ENCODE measurements at regions not wholly inside any gene's neighbourhood (a gene's known extent, or its start where the extent isn't known, plus 50 kb on each side); places are given as distances from the start of the nearest gene placed in this dataset.

DNA sequence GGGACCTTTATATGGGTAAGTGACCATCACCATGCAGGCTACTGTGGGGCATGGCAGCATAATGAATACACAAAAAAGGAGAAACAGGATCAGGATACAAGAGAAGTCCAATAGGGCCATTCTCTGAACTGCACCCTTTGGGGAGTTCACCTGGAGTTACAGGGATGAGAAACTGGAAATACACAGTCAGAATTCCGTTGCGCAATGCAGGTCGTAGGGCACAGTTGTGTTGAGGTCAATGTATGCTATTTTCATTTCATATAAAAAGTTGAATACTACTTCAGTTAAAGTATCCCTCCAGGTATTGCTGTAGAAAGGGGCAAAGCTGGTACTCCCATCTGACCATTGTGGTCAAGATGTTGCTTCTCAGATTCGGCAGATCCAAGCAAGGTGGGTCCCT is 471.4 kb downstream of the DMRT2 start:
- no peaks in the 10 kb centered on the region for H3K27me3 Mint-ChIP-seq (ENCODE audit: low read depth)
- H3K4me1 Mint-ChIP-seq = no peaks in the 10 kb centered on the region
- no peaks in the 10 kb centered on the region for H3K36me3 Mint-ChIP-seq (ENCODE audit: low read depth)
- peaks cover 4% of the 10 kb centered on the region for H3K9me3 Mint-ChIP-seq
- TF ChIP-seq, protein P1, sequence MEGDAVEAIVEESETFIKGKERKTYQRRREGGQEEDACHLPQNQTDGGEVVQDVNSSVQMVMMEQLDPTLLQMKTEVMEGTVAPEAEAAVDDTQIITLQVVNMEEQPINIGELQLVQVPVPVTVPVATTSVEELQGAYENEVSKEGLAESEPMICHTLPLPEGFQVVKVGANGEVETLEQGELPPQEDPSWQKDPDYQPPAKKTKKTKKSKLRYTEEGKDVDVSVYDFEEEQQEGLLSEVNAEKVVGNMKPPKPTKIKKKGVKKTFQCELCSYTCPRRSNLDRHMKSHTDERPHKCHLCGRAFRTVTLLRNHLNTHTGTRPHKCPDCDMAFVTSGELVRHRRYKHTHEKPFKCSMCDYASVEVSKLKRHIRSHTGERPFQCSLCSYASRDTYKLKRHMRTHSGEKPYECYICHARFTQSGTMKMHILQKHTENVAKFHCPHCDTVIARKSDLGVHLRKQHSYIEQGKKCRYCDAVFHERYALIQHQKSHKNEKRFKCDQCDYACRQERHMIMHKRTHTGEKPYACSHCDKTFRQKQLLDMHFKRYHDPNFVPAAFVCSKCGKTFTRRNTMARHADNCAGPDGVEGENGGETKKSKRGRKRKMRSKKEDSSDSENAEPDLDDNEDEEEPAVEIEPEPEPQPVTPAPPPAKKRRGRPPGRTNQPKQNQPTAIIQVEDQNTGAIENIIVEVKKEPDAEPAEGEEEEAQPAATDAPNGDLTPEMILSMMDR (IDR thresholded peaks at IDR 0.05; ENCODE audit: unreplicated experiment in 3 of 3) = no peak
- no peak overlapping the region for H3K4me3 Mint-ChIP-seq
- no peak overlapping the region for H3K27ac Mint-ChIP-seq

GRCh38 chr9:1522219-1522767 is 472.1 kb downstream of the DMRT2 start:
- Mint-ChIP-seq H3K4me1 (no peaks in the 10 kb centered on the region), H3K27ac (no peak overlapping the region), H3K36me3 (ENCODE audit: low read depth) (no peaks in the 10 kb centered on the region), H3K4me3 (no peak overlapping the region), H3K9me3 (peaks cover 4% of the 10 kb centered on the region), H3K27me3 (ENCODE audit: low read depth) (no peaks in the 10 kb centered on the region)
- TF ChIP-seq, protein P1 (IDR thresholded peaks at IDR 0.05; ENCODE audit: unreplicated experiment in 3 of 3) = no peak

DNA sequence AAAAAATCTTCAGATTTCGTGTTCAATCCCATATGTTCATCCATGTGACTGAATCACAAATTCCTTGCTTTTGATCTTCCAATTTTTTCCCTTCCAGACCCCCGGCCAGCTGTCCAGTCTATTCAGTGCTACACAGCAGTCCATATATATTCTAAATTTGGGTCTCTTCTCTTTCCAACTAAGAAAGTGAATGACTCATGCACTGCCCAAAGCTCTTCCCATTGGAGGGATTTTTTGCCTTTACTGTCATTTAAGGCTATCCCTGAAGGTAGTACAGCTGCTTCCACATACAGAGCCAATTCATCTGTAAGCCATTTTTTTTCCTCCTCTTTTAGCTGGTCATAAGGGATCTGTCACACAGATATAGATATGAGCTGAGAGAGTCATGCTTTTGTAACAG is 478.3 kb downstream of the DMRT2 start:
- TF ChIP-seq, protein P1 (IDR thresholded peaks at IDR 0.05; ENCODE audit: unreplicated experiment in 3 of 3) = no peak
- Mint-ChIP-seq H3K9me3 (no peaks in the 10 kb centered on the region), H3K4me3 (no peak overlapping the region), H3K27ac (no peak overlapping the region), H3K4me1 (peaks cover 27% of the 10 kb centered on the region), H3K36me3 (ENCODE audit: low read depth) (no peaks in the 10 kb centered on the region), H3K27me3 (ENCODE audit: low read depth) (no peaks in the 10 kb centered on the region)

DNA sequence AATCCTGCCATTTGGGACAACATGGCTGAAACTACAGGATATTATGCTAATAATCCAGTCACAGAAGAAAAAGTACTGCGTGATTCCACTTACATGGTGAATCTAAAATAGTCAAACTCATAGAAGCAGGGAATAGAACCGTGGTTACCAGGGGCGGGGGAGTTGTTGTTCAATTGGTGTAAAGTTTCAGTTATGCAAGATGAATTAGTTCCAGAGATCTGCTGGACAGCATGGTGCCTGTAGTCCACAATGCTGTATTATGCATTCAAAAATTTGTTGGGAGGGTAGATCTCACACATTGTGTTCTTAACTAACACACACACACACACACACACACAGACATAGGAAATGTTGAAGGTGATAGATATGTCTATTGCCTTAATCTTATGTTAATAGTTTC is 480.5 kb downstream of the DMRT2 start:
- Mint-ChIP-seq H3K27ac (peak overlapping the region in 1 of 3 experiments; percentile 53), H3K9me3 (no peaks in the 10 kb centered on the region), H3K4me1 (peaks cover 27% of the 10 kb centered on the region), H3K4me3 (no peak overlapping the region), H3K27me3 (ENCODE audit: low read depth) (peaks cover 4% of the 10 kb centered on the region), H3K36me3 (ENCODE audit: low read depth) (no peaks in the 10 kb centered on the region)
- TF ChIP-seq, protein P1 (IDR thresholded peaks at IDR 0.05; ENCODE audit: unreplicated experiment in 3 of 3) = no peak

DNA sequence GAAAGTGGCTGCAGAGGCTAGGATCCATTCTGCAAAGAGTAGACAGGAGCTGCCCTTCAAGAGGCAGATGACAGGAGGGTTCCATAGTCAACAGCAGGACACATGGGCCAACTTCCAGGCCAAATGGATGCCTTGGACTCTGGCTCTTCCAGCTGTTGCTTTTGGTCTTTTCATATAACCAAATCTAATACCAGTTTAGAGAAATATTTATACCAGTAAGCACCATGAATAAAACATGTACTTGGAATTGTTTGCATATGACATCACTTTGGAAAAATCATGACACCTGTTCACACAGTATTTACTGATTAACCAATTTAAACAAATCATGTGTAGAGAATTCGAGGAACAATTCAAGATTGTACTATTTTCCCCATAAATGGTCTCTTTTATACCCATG is 481.3 kb downstream of the DMRT2 start:
- Mint-ChIP-seq H3K4me1 (peaks cover 27% of the 10 kb centered on the region), H3K27ac (peak overlapping the region in 1 of 3 experiments; percentile 53), H3K27me3 (ENCODE audit: low read depth) (peaks cover 4% of the 10 kb centered on the region), H3K4me3 (no peak overlapping the region), H3K36me3 (ENCODE audit: low read depth) (no peaks in the 10 kb centered on the region), H3K9me3 (no peaks in the 10 kb centered on the region)
- TF ChIP-seq, protein P1 (IDR thresholded peaks at IDR 0.05; ENCODE audit: unreplicated experiment in 3 of 3) = no peak

DNA sequence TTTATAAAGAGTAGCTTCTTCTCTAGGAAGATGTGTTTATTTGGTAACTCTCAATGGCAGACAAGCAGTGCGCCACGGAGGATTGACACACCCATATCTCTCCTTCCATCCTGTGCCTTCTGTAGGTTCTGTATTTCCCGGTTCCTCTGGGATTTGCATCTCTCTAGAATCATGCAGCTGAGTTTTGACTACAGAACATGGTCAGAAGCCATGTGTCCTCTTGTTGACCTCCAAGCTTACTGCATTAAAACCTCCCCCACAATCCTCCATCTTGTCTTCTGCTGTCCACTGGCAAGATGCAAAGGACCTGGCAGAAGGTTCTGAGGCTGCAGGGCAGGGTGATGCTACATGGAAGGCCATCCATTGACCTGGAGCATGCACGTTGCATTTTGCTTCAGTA is 482.0 kb downstream of the DMRT2 start:
- peaks cover 4% of the 10 kb centered on the region for H3K27me3 Mint-ChIP-seq (ENCODE audit: low read depth)
- H3K27ac Mint-ChIP-seq = peak overlapping the region in 2 of 3 experiments; percentile 44 to 53
- no peaks in the 10 kb centered on the region for H3K9me3 Mint-ChIP-seq
- H3K4me3 Mint-ChIP-seq = no peak overlapping the region
- TF ChIP-seq, protein P1 (IDR thresholded peaks at IDR 0.05; ENCODE audit: unreplicated experiment in 3 of 3) = no peak
- H3K4me1 Mint-ChIP-seq = peaks cover 27% of the 10 kb centered on the region
- H3K36me3 Mint-ChIP-seq (ENCODE audit: low read depth) = no peaks in the 10 kb centered on the region

Measured in nephron (organoid).